ENCODE measurements at regions not wholly inside any gene's neighbourhood (a gene's known extent, or its start where the extent isn't known, plus 50 kb on each side); places are given as distances from the start of the nearest gene placed in this dataset.

GRCh38 chr3:115520241-115520640 lies 103.1 kb upstream of the GAP43 start:
- no peak for DNase-seq (ENCODE audit: low read depth)

GRCh38 chr3:115520651-115521245 lies 102.6 kb upstream of the GAP43 start:
- DNase-seq (ENCODE audit: low read depth): peak; percentile 15

- DNase-seq (ENCODE audit: low read depth): no peak
These were observed 99.9 kb upstream of the GAP43 start for GRCh38 chr3:115523458-115523857.

- DNase-seq (ENCODE audit: low read depth): no peak
These were observed 98.8 kb upstream of the GAP43 start for GRCh38 chr3:115524549-115524948.

- DNase-seq (ENCODE audit: low read depth): no peak
These were observed 97.6 kb upstream of the GAP43 start for GRCh38 chr3:115525731-115526130.

- no peak for DNase-seq (ENCODE audit: low read depth)
These were observed 90.1 kb upstream of the GAP43 start for GRCh38 chr3:115533218-115533617.

GRCh38 chr3:115536171-115536570 lies 87.1 kb upstream of the GAP43 start:
- DNase-seq (ENCODE audit: low read depth): no peak

GRCh38 chr3:115537669-115538068 lies 85.6 kb upstream of the GAP43 start:
- peak; percentile 33 for DNase-seq (ENCODE audit: low read depth)

GRCh38 chr3:115547207-115547606 lies 76.1 kb upstream of the GAP43 start:
- DNase-seq (ENCODE audit: low read depth): no peak

GRCh38 chr3:115548611-115549010 lies 74.7 kb upstream of the GAP43 start:
- no peak for DNase-seq (ENCODE audit: low read depth)

GRCh38 chr3:115549071-115549470 lies 74.2 kb upstream of the GAP43 start:
- DNase-seq (ENCODE audit: low read depth): no peak

GRCh38 chr3:115550285-115550761 lies 73.0 kb upstream of the GAP43 start:
- DNase-seq (ENCODE audit: low read depth): no peak

- no peak for DNase-seq (ENCODE audit: low read depth)
These were observed 72.3 kb upstream of the GAP43 start for GRCh38 chr3:115551016-115551415.

GRCh38 chr3:115552007-115552406 lies 71.3 kb upstream of the GAP43 start:
- DNase-seq (ENCODE audit: low read depth): no peak

- no peak for DNase-seq (ENCODE audit: low read depth)
These were observed 69.4 kb upstream of the GAP43 start for GRCh38 chr3:115553796-115554486.

- no peak for DNase-seq (ENCODE audit: low read depth)
These were observed 68.9 kb upstream of the GAP43 start for GRCh38 chr3:115554487-115554807.

- no peak for DNase-seq (ENCODE audit: low read depth)
These were observed 60.6 kb upstream of the GAP43 start for GRCh38 chr3:115562636-115563267.

- no peak for DNase-seq (ENCODE audit: low read depth)
These were observed 59.3 kb upstream of the GAP43 start for GRCh38 chr3:115563984-115564383.

GRCh38 chr3:115571413-115571812 lies 51.9 kb upstream of the GAP43 start:
- DNase-seq (ENCODE audit: low read depth): no peak

All from Daoy (cell line).